Mononuclear cell (primary cell): ENCODE measurements at regions not wholly inside any gene's neighbourhood (a gene's known extent, or its start where the extent isn't known, plus 50 kb on each side); places are given as distances from the start of the nearest gene placed in this dataset.

Experiments
- H3K27me3 ChIP-seq: 2 replicates; pipeline ENCODE4 v1.6.0; 2011; ENCODE audit warnings: low read length, control low read depth; ENCODE audit not compliant: insufficient read depth
- H3K4me1 ChIP-seq: 2 replicates; pipeline ENCODE4 v1.5.1; 2011; ENCODE audit warnings: mild to moderate bottlenecking, low read length, control low read depth; ENCODE audit not compliant: insufficient read depth
- H3K4me3 ChIP-seq: 2 replicates; pipeline ENCODE4 v1.5.1; 2011; ENCODE audit warnings: mild to moderate bottlenecking, low read length, moderate library complexity
- H3K9me3 ChIP-seq: 2 replicates; pipeline ENCODE4 v1.5.1; 2011; ENCODE audit warnings: low read depth, mild to moderate bottlenecking, control low read depth, low read length

- no peaks in the 10 kb centered on the region for H3K4me1 ChIP-seq
- no peaks in the 10 kb centered on the region for H3K9me3 ChIP-seq
- no peaks in the 10 kb centered on the region for H3K27me3 ChIP-seq
- no peak overlapping the region for H3K4me3 ChIP-seq
Observed at GRCh38 chr1:209454340-209454994, 129.0 kb upstream of the CAMK1G start.

GRCh38 chr1:209455145-209455544 lies 128.4 kb upstream of the CAMK1G start:
- Histone ChIP-seq H3K4me1 (no peaks in the 10 kb centered on the region), H3K4me3 (no peak overlapping the region), H3K27me3 (no peaks in the 10 kb centered on the region), H3K9me3 (no peaks in the 10 kb centered on the region)

- Histone ChIP-seq H3K9me3 (no peaks in the 10 kb centered on the region), H3K4me1 (no peaks in the 10 kb centered on the region), H3K4me3 (no peak overlapping the region), H3K27me3 (no peaks in the 10 kb centered on the region)
Observed at GRCh38 chr1:209455661-209456358, 127.7 kb upstream of the CAMK1G start.

GRCh38 chr1:209456878-209457277 lies 126.6 kb upstream of the CAMK1G start:
- Histone ChIP-seq H3K9me3 (peaks cover 5% of the 10 kb centered on the region), H3K4me3 (no peak overlapping the region), H3K27me3 (no peaks in the 10 kb centered on the region), H3K4me1 (no peaks in the 10 kb centered on the region)

GRCh38 chr1:209457401-209458125 lies 126.0 kb upstream of the CAMK1G start:
- H3K4me3 ChIP-seq, result no peak overlapping the region
- no peaks in the 10 kb centered on the region for H3K27me3 ChIP-seq
- no peaks in the 10 kb centered on the region for H3K4me1 ChIP-seq
- peaks cover 5% of the 10 kb centered on the region for H3K9me3 ChIP-seq

GRCh38 chr1:209458921-209459320 lies 124.6 kb upstream of the CAMK1G start:
- Histone ChIP-seq H3K9me3 (peaks cover 5% of the 10 kb centered on the region), H3K27me3 (no peaks in the 10 kb centered on the region)

GRCh38 chr1:209461168-209461567 lies 122.3 kb upstream of the CAMK1G start:
- Histone ChIP-seq H3K4me1 (no peaks in the 10 kb centered on the region), H3K4me3 (no peak overlapping the region), H3K27me3 (no peaks in the 10 kb centered on the region), H3K9me3 (peaks cover 5% of the 10 kb centered on the region)

More at GRCh38 chr1:209458921-209459320, 124.6 kb upstream of the CAMK1G start:
- H3K4me3 ChIP-seq, result no peak overlapping the region
- no peaks in the 10 kb centered on the region for H3K4me1 ChIP-seq

- H3K4me3 ChIP-seq, result no peak overlapping the region
- H3K9me3 ChIP-seq, result peaks cover 5% of the 10 kb centered on the region
- H3K27me3 ChIP-seq, result no peaks in the 10 kb centered on the region
- no peaks in the 10 kb centered on the region for H3K4me1 ChIP-seq
Observed at GRCh38 chr1:209462433-209462832, 121.1 kb upstream of the CAMK1G start.

- no peaks in the 10 kb centered on the region for H3K4me1 ChIP-seq
- no peak overlapping the region for H3K4me3 ChIP-seq
- no peaks in the 10 kb centered on the region for H3K27me3 ChIP-seq
- H3K9me3 ChIP-seq, result peaks cover 5% of the 10 kb centered on the region
Observed at GRCh38 chr1:209463441-209463840, 120.1 kb upstream of the CAMK1G start.

- H3K27me3 ChIP-seq, result no peaks in the 10 kb centered on the region
- peaks cover 9% of the 10 kb centered on the region for H3K9me3 ChIP-seq
- H3K4me1 ChIP-seq, result no peaks in the 10 kb centered on the region
- no peak overlapping the region for H3K4me3 ChIP-seq
Observed at GRCh38 chr1:209473025-209473424, 110.5 kb upstream of the CAMK1G start.

GRCh38 chr1:209480345-209480744 lies 103.2 kb upstream of the CAMK1G start:
- H3K27me3 ChIP-seq, result no peaks in the 10 kb centered on the region
- no peaks in the 10 kb centered on the region for H3K4me1 ChIP-seq
- no peak overlapping the region for H3K4me3 ChIP-seq
- H3K9me3 ChIP-seq, result no peaks in the 10 kb centered on the region

GRCh38 chr1:209483691-209484090 lies 99.8 kb upstream of the CAMK1G start:
- H3K4me1 ChIP-seq, result no peaks in the 10 kb centered on the region
- H3K9me3 ChIP-seq, result no peaks in the 10 kb centered on the region
- no peaks in the 10 kb centered on the region for H3K27me3 ChIP-seq
- H3K4me3 ChIP-seq, result no peak overlapping the region

- Histone ChIP-seq H3K4me1 (no peaks in the 10 kb centered on the region), H3K9me3 (no peaks in the 10 kb centered on the region), H3K4me3 (no peak overlapping the region), H3K27me3 (no peaks in the 10 kb centered on the region)
Observed at GRCh38 chr1:209484429-209484828, 99.1 kb upstream of the CAMK1G start.

GRCh38 chr1:209485167-209485566 lies 98.3 kb upstream of the CAMK1G start:
- Histone ChIP-seq H3K4me3 (no peak overlapping the region), H3K27me3 (no peaks in the 10 kb centered on the region), H3K4me1 (no peaks in the 10 kb centered on the region), H3K9me3 (no peaks in the 10 kb centered on the region)

- Histone ChIP-seq H3K9me3 (no peaks in the 10 kb centered on the region), H3K4me3 (no peak overlapping the region), H3K4me1 (no peaks in the 10 kb centered on the region), H3K27me3 (no peaks in the 10 kb centered on the region)
Observed at GRCh38 chr1:209485751-209486150, 97.8 kb upstream of the CAMK1G start.
